ENCODE measurements at regions not wholly inside any gene's neighbourhood (a gene's known extent, or its start where the extent isn't known, plus 50 kb on each side); places are given as distances from the start of the nearest gene placed in this dataset.

DNA sequence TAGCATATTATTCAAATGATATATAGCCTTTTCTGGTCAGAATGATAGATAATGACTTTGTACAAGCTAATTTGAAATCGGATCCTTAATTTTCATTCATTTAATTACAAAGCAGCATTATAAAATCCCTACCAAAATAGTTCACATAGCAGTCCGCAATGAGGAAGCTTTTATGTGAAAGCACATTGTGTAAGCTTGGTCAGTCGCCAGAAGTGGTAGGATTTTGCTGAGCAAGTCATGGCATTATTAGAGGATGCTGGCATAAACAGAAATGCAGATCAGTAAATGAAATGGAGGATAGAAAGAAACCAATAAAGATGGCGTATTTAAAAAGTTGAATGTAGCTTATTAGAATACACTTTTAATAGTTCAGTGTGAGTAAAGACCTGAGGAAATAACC lies 93.2 kb upstream of the DIAPH2 start:
- TF ChIP-seq, protein P1, sequence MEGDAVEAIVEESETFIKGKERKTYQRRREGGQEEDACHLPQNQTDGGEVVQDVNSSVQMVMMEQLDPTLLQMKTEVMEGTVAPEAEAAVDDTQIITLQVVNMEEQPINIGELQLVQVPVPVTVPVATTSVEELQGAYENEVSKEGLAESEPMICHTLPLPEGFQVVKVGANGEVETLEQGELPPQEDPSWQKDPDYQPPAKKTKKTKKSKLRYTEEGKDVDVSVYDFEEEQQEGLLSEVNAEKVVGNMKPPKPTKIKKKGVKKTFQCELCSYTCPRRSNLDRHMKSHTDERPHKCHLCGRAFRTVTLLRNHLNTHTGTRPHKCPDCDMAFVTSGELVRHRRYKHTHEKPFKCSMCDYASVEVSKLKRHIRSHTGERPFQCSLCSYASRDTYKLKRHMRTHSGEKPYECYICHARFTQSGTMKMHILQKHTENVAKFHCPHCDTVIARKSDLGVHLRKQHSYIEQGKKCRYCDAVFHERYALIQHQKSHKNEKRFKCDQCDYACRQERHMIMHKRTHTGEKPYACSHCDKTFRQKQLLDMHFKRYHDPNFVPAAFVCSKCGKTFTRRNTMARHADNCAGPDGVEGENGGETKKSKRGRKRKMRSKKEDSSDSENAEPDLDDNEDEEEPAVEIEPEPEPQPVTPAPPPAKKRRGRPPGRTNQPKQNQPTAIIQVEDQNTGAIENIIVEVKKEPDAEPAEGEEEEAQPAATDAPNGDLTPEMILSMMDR (IDR thresholded peaks at IDR 0.05; ENCODE audit: borderline replicate concordance, extremely low read depth, low read length, poor library complexity, severe bottlenecking): no peak
- no peak for TF ChIP-seq EZH2 (IDR thresholded peaks at IDR 0.05; ENCODE audit: borderline replicate concordance, low read depth, low read length, severe bottlenecking)
